ENCODE measurements at regions not wholly inside any gene's neighbourhood (a gene's known extent, or its start where the extent isn't known, plus 50 kb on each side); places are given as distances from the start of the nearest gene placed in this dataset.

DNA sequence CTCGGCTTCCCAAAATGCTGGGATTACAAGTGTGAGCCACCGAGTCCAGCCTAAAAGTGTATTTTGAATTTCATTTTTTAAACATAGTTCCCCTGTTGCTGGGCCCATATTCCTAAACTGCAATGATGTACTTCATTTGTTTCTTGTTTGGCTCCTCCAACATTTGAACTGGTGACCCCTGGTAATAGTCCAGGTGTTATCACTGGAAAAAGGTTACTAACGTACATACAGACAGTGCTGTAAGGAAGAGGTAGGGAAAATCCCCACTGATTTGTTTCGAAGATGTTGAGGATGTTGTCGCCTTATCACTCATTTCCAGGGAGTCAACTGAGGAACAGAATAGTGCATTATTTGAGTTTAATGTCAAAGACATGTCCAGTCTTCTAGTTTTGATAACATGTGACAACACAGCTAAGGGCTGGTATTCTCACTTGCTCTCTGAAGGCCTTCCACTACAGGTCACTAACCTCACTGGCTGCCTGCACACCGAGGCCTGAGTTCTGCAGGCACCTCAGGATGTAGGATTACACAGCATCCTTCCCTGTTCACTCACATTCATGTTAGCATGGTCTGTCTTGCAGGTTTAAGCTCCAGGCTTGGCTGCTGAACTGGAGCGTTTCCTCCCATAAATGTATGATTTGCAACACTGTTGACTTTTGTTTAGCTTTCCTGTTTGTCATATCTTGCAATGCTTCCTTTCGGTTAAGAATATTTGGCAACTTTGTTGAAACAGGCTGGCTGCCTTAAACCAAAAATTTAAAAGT is 362.8 kb downstream of the INHBA start:
- TF ChIP-seq, protein P1, sequence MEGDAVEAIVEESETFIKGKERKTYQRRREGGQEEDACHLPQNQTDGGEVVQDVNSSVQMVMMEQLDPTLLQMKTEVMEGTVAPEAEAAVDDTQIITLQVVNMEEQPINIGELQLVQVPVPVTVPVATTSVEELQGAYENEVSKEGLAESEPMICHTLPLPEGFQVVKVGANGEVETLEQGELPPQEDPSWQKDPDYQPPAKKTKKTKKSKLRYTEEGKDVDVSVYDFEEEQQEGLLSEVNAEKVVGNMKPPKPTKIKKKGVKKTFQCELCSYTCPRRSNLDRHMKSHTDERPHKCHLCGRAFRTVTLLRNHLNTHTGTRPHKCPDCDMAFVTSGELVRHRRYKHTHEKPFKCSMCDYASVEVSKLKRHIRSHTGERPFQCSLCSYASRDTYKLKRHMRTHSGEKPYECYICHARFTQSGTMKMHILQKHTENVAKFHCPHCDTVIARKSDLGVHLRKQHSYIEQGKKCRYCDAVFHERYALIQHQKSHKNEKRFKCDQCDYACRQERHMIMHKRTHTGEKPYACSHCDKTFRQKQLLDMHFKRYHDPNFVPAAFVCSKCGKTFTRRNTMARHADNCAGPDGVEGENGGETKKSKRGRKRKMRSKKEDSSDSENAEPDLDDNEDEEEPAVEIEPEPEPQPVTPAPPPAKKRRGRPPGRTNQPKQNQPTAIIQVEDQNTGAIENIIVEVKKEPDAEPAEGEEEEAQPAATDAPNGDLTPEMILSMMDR (IDR thresholded peaks at IDR 0.05): no peak
- no peak for TF ChIP-seq POLR2AphosphoS5 (IDR thresholded peaks at IDR 0.05)

Data from sigmoid colon (tissue), 4 donors.